HG03565 (cell line): ENCODE measurements at regions not wholly inside any gene's neighbourhood (a gene's known extent, or its start where the extent isn't known, plus 50 kb on each side); places are given as distances from the start of the nearest gene placed in this dataset.

Experiments used
- ATAC-seq: cut with Tn5 transposase; IDR thresholded peaks from one replicate; pipeline ENCODE4 v1.9.1; 2021; ENCODE audit warnings: mild to moderate bottlenecking, moderate library complexity; ENCODE audit not compliant: unreplicated experiment

GRCh38 chr20:57794600-57795341, 85.0 kb upstream of the PMEPA1 start:
- no peak for ATAC-seq

- no peak for ATAC-seq
Measured at GRCh38 chr20:57794036-57794435, 84.2 kb upstream of the PMEPA1 start.

GRCh38 chr20:57793421-57793820, 83.6 kb upstream of the PMEPA1 start:
- ATAC-seq, result no peak

- ATAC-seq, result no peak
Measured at GRCh38 chr20:57792386-57793080, 82.7 kb upstream of the PMEPA1 start.

- ATAC-seq, result no peak
Measured at GRCh38 chr20:57791966-57792365, 82.2 kb upstream of the PMEPA1 start.

- no peak for ATAC-seq
Measured at GRCh38 chr20:57791178-57791962, 81.6 kb upstream of the PMEPA1 start.

- ATAC-seq, result no peak
Measured at GRCh38 chr20:57790176-57790575, 80.4 kb upstream of the PMEPA1 start.

- ATAC-seq, result no peak
Measured at GRCh38 chr20:57788936-57789613, 79.3 kb upstream of the PMEPA1 start.

- ATAC-seq, result no peak
Measured at GRCh38 chr20:57787990-57788781, 78.4 kb upstream of the PMEPA1 start.

- no peak for ATAC-seq
Measured at GRCh38 chr20:57787151-57787989, 77.6 kb upstream of the PMEPA1 start.

GRCh38 chr20:57786304-57786932, 76.6 kb upstream of the PMEPA1 start:
- no peak for ATAC-seq

GRCh38 chr20:57785720-57786119, 75.9 kb upstream of the PMEPA1 start:
- ATAC-seq, result no peak

- ATAC-seq, result no peak
Measured at GRCh38 chr20:57785061-57785460, 75.2 kb upstream of the PMEPA1 start.

GRCh38 chr20:57783956-57784837, 74.4 kb upstream of the PMEPA1 start:
- no peak for ATAC-seq

GRCh38 chr20:57783196-57783595, 73.4 kb upstream of the PMEPA1 start:
- no peak for ATAC-seq

GRCh38 chr20:57782631-57783041, 72.8 kb upstream of the PMEPA1 start:
- no peak for ATAC-seq

- ATAC-seq, result no peak
Measured at GRCh38 chr20:57781901-57782300, 72.1 kb upstream of the PMEPA1 start.

- no peak for ATAC-seq
Measured at GRCh38 chr20:57780906-57781305, 71.1 kb upstream of the PMEPA1 start.
